A549 (cell line): ENCODE measurements at regions not wholly inside any gene's neighbourhood (a gene's known extent, or its start where the extent isn't known, plus 50 kb on each side); places are given as distances from the start of the nearest gene placed in this dataset.
A peak's percentile ranks its signal among the peaks of the same experiment; 100 is the strongest.

Source experiments
- ATAC-seq, 2 experiments: fragments of 200-7000 bp in 1 of 2; fragments of >200 bp in 1 of 2; cut with Nextera tagmentation in 1 of 2; cut with Tn5 transposase in 1 of 2; 3 replicates each; pipeline versions ENCODE4 v1.8.0 to v1.9.1; 2018 to 2020; ENCODE audit warnings: mild to moderate bottlenecking in 1 of 2, moderate library complexity in 1 of 2
- CTCF ChIA-PET: fragments of 300-600 bp; sonication (Branson Sonifier 250); formaldehyde crosslinking; extraction: SDS; loops from one replicate; lab custom pipeline; 2021; ENCODE audit warnings: antibody characterized with exemption, inconsistent platforms; lab: Yijun Ruan, JAX
- POLR2A ChIA-PET: fragments of 350-600 bp; formaldehyde crosslinking; extraction: SDS; loops from one replicate; lab custom pipeline; 2021; ENCODE audit warnings: antibody characterized with exemption, inconsistent platforms; lab: Yijun Ruan, JAX
- DNase-seq, 2 experiments: peaks; one replicate each; pipeline versions ENCODE4 v3.0.0 to v3.0.0-alpha.2; 2011 to 2016; ENCODE audit warnings: low read depth in 1 of 2, low spot score in 1 of 2
- FAIRE-seq: peaks from 2 replicates; lab custom pipeline; 2011; peaks lifted over from hg19 to GRCh38; lab: Jason Lieb, UNC
- H3K27ac ChIP-seq, 2 experiments: fragments of >200 bp; sonication (Bioruptor Twin); formaldehyde crosslinking; 3 replicates each; pipeline ENCODE4 v1.5.1; 2016 to 2017
- H3K4me1 ChIP-seq: fragments of >200 bp; sonication (Bioruptor Twin); formaldehyde crosslinking; 3 replicates; pipeline ENCODE4 v1.6.1; 2016
- H3K4me2 ChIP-seq: fragments of >200 bp; sonication (Bioruptor Twin); formaldehyde crosslinking; 3 replicates; pipeline ENCODE4 v1.6.1; 2016
- H3K4me3 ChIP-seq: fragments of >200 bp; sonication (Bioruptor Twin); formaldehyde crosslinking; 3 replicates; pipeline ENCODE4 v1.5.1; 2016
- H3K9me3 ChIP-seq: fragments of >200 bp; sonication (Bioruptor Twin); formaldehyde crosslinking; 3 replicates; pipeline ENCODE4 v1.6.1; 2016
- CBX2 ChIP-seq: fragments of 200-600 bp; sonication (generic); IDR thresholded peaks from 2 replicates; pipeline ENCODE4 v1.6.1; 2016; ENCODE audit warnings: low read depth, mild to moderate bottlenecking, borderline replicate concordance
- CEBPB ChIP-seq, 2 experiments: fragments of >200 bp in 1 of 2; sonication (Bioruptor Twin) in 1 of 2; formaldehyde crosslinking in 1 of 2; IDR thresholded peaks; 2 replicates each; pipeline ENCODE4 v1.6.1; 2012 to 2016
- CHD4 ChIP-seq: fragments of 200-600 bp; sonication (generic); IDR thresholded peaks from 2 replicates; pipeline ENCODE4 v1.6.1; 2016; ENCODE audit warnings: antibody characterized with exemption, mild to moderate bottlenecking, borderline replicate concordance
- EHF ChIP-seq: fragments of 250-450 bp; sonication (Bioruptor Pico); IDR thresholded peaks from 2 replicates; pipeline ENCODE4 v1.5.0; 2020; ENCODE audit warnings: mild to moderate bottlenecking
- EP300 ChIP-seq, 2 experiments: fragments of >200 bp; sonication (Bioruptor Twin); formaldehyde crosslinking; IDR thresholded peaks; 2 replicates in 1 of 2; 3 replicates in 1 of 2; pipeline ENCODE4 v1.6.1; 2016 to 2017
- FOSB ChIP-seq: fragments of 250-450 bp; sonication (Bioruptor Pico); IDR thresholded peaks from 2 replicates; pipeline ENCODE4 v1.5.0; 2020; ENCODE audit warnings: mild to moderate bottlenecking, moderate library complexity
- FOXS1 ChIP-seq: fragments of 250-450 bp; sonication (Bioruptor Pico); IDR thresholded peaks from 2 replicates; pipeline ENCODE4 v1.5.0; 2020; ENCODE audit warnings: mild to moderate bottlenecking, moderate library complexity
- HOXA7 ChIP-seq: fragments of 250-450 bp; sonication (Bioruptor Pico); IDR thresholded peaks from 2 replicates; pipeline ENCODE4 v1.5.0; 2020; ENCODE audit warnings: mild to moderate bottlenecking, moderate library complexity
- JUN ChIP-seq, 2 experiments: fragments of >200 bp; sonication (Bioruptor Twin); formaldehyde crosslinking; IDR thresholded peaks; 2 replicates in 1 of 2; 3 replicates in 1 of 2; pipeline ENCODE4 v1.6.1; 2016 to 2017
- JUNB ChIP-seq: fragments of >200 bp; sonication (Bioruptor Twin); formaldehyde crosslinking; IDR thresholded peaks from 2 replicates; pipeline ENCODE4 v1.6.1; 2016
- MAZ ChIP-seq: fragments of 150-350 bp; IDR thresholded peaks from 2 replicates; pipeline ENCODE4 v1.6.1; 2014; ENCODE audit warnings: antibody characterized with exemption, low read depth, low read length, borderline replicate concordance
- MYC ChIP-seq: IDR thresholded peaks from 2 replicates; pipeline ENCODE4 v1.6.1; 2012; ENCODE audit warnings: mild to moderate bottlenecking, inconsistent platforms, low read length, improper control_type of control experiment, borderline replicate concordance
- NR3C1 ChIP-seq: fragments of >200 bp; sonication (Bioruptor Twin); formaldehyde crosslinking; IDR thresholded peaks from 3 replicates; pipeline ENCODE4 v1.6.1; 2017
- POLR2A ChIP-seq: IDR thresholded peaks from 2 replicates; pipeline ENCODE4 v1.6.1; 2012; ENCODE audit warnings: mild to moderate bottlenecking, low read length
- RAD21 ChIP-seq, 2 experiments: fragments of >200 bp in 1 of 2; sonication (Bioruptor Twin) in 1 of 2; formaldehyde crosslinking in 1 of 2; IDR thresholded peaks in 1 of 2; conservative IDR thresholded peaks in 1 of 2; 2 replicates in 1 of 2; 3 replicates in 1 of 2; pipeline ENCODE4 v1.6.1; 2012 to 2018; ENCODE audit warnings: inconsistent platforms in 1 of 2
- RARB ChIP-seq: fragments of 250-450 bp; sonication (Bioruptor Pico); IDR thresholded peaks from 2 replicates; pipeline ENCODE4 v1.8.0; 2021; ENCODE audit warnings: mild to moderate bottlenecking, moderate library complexity
- RFX5 ChIP-seq: fragments of 450-650 bp; IDR thresholded peaks from 2 replicates; pipeline ENCODE4 v1.7.1; 2014; ENCODE audit warnings: antibody characterized with exemption, mild to moderate bottlenecking, moderate library complexity
- SREBF2 ChIP-seq: fragments of 450-650 bp; IDR thresholded peaks from 2 replicates; pipeline ENCODE4 v1.6.1; 2014; ENCODE audit warnings: mild to moderate bottlenecking, moderate library complexity
- WGBS: methylation state at CpG from one replicate; pipeline ENCODE4 v1.1.6; 2017; ENCODE audit errors: missing lambda C conversion rate; 5-methylcytosine and 5-hydroxymethylcytosine counted together
- TF ChIP-seq, protein P1 (sequence below): fragments of 250-450 bp; sonication (Bioruptor Pico); IDR thresholded peaks from 2 replicates; pipeline ENCODE4 v1.5.0; 2021; ENCODE audit warnings: mild to moderate bottlenecking, moderate library complexity, borderline replicate concordance
- TF ChIP-seq, protein P2 (sequence below): IDR thresholded peaks from 2 replicates; pipeline ENCODE4 v1.6.1; 2012; ENCODE audit warnings: low read depth, borderline replicate concordance
- TF ChIP-seq, protein P3 (sequence below): fragments of 150-350 bp; IDR thresholded peaks from 2 replicates; pipeline ENCODE4 v1.6.1; 2014; ENCODE audit warnings: low read depth, mild to moderate bottlenecking, low read length
- TF ChIP-seq, protein P4 (sequence below): fragments of >200 bp; sonication (Bioruptor Twin); formaldehyde crosslinking; IDR thresholded peaks from 3 replicates; pipeline ENCODE4 v1.6.1; 2016
- TF ChIP-seq, protein P5 (sequence below): fragments of 250-450 bp; sonication (Bioruptor Pico); IDR thresholded peaks from 2 replicates; pipeline ENCODE4 v1.5.0; 2020; ENCODE audit warnings: low read depth, mild to moderate bottlenecking, moderate library complexity

DNA sequence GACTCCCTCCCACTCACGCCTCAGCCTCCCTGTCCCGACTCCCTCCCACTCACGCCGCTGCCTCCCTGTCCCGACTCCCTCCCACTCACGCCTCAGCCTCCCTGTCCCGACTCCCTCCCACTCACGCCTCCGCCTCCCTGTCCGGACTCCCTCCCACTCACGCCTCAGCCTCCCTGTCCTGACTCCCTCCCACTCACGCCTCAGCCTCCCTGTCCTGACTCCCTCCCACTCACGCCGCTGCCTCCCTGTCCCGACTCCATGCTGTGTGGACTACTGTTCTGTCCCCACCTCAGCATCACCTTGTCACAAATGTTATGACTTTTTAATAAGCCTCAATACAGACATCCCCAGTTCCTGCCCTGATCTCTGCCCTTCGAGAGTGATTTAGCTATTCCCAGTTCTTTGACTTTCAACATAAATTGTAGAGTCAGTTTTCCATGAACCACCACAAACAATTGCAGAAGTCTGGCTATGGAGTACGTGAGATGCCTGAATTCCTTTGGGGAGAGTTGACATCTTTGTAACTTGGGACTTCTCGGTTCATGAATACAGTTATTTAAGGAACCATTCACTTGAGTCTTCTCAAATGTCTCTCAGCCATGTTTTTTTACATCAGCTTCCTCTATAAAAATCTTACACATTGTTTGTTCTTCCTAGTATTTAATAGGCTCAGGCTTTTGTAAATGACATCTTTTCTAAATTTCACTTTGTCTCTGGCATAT lies 71.9 kb downstream of the FOXL3 start (continued):
- TF ChIP-seq, protein P1, sequence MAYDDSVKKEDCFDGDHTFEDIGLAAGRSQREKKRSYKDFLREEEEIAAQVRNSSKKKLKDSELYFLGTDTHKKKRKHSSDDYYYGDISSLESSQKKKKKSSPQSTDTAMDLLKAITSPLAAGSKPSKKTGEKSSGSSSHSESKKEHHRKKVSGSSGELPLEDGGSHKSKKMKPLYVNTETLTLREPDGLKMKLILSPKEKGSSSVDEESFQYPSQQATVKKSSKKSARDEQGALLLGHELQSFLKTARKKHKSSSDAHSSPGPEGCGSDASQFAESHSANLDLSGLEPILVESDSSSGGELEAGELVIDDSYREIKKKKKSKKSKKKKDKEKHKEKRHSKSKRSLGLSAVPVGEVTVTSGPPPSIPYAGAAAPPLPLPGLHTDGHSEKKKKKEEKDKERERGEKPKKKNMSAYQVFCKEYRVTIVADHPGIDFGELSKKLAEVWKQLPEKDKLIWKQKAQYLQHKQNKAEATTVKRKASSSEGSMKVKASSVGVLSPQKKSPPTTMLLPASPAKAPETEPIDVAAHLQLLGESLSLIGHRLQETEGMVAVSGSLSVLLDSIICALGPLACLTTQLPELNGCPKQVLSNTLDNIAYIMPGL (CRISPR knock-in tag), result no peak
- TF ChIP-seq RFX5, result no peak
- no peak for TF ChIP-seq CBX2
- no peak for TF ChIP-seq FOXS1 (CRISPR knock-in tag)

DNA sequence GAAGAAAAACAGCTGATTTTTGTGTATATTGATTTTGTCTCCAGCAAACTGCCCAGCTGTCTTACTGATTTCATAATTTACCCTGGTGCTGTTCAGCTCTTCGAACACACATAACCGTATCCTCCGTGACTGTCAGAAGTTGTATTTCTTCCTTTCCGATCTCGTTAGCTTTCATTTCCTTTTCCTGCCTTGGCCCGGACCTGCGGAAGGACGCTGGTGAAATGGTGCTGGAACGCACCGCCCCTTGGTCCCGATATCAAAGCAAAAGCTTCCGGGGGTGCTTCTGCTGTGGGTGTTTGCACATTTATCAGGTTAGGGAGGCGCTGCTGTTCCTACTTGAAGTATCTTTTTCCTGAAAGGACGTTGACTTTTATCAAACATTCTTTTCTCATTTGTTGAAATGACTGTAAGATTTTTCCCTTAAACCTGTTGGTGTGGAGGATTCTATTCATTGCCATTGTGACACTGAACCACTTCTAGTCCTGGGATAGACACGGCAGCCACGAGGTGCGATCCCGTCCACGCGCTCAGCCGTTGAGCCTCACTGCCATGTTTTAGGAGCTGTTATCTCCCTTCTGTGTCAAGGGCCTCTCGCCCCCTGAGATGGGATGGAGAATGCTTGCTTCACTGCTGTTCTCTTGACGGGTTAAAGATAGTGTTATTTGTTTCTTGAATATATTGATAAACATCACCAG lies 72.6 kb downstream of the FOXL3 start:
- no peak for TF ChIP-seq RARB (CRISPR knock-in tag)
- TF ChIP-seq RAD21 (conservative IDR thresholded peaks at IDR 0.05 in 1 of 2, IDR thresholded peaks at IDR 0.05 in 1 of 2), result no peak
- TF ChIP-seq, protein P2, sequence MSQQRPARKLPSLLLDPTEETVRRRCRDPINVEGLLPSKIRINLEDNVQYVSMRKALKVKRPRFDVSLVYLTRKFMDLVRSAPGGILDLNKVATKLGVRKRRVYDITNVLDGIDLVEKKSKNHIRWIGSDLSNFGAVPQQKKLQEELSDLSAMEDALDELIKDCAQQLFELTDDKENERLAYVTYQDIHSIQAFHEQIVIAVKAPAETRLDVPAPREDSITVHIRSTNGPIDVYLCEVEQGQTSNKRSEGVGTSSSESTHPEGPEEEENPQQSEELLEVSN, result no peak
- no peak for TF ChIP-seq NR3C1
- no peak for TF ChIP-seq SREBF2
- ChIA-PET CTCF (interaction anchor here (0.6 to 1.7 kb wide), 3 partner anchors 12 to 413 kb away, joined by 3 to 5 read pairs (median 3); no protein-coding TSS in a partner anchor), POLR2A (no interaction called here)
- Histone ChIP-seq H3K27ac (no peak overlapping the region), H3K4me3 (no peak overlapping the region), H3K4me1 (no peaks in the 10 kb centered on the region), H3K9me3 (no peaks in the 10 kb centered on the region), H3K4me2 (peak overlapping the region; percentile 31; the same call in 1 of the 3 replicates)
- no peak for ATAC-seq
- 51% methylated on average over 23 of the region's 23 CpGs for WGBS
- FAIRE-seq, result no peak
- no peak for DNase-seq

DNA sequence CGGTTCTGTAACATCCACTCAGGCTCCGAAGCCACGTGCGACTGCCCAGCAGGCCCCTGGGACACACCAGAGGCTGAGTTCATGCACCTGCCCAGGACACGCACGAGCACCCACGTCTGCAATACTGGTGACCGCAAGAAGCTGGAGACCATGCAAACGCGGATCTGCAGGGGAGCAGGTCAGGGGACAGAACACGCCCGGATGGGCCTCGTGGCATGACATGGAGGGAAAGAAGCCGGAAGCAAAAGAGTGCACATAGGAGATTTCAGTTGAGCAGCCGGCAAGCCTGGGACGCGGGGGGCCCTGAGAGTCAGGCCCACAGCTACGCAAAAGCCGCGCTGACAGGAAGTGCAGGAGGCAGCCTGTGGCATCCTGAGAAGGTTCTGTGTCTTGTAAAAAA lies 73.7 kb downstream of the FOXL3 start:
- TF ChIP-seq, protein P3, sequence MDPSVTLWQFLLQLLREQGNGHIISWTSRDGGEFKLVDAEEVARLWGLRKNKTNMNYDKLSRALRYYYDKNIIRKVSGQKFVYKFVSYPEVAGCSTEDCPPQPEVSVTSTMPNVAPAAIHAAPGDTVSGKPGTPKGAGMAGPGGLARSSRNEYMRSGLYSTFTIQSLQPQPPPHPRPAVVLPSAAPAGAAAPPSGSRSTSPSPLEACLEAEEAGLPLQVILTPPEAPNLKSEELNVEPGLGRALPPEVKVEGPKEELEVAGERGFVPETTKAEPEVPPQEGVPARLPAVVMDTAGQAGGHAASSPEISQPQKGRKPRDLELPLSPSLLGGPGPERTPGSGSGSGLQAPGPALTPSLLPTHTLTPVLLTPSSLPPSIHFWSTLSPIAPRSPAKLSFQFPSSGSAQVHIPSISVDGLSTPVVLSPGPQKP, result no peak
- TF ChIP-seq POLR2A (no peak), CHD4 (no peak), JUN (IDR thresholded peaks at IDR 0.05) (no peak), EP300 (IDR thresholded peaks at IDR 0.05) (no peak), SREBF2 (no peak), RFX5 (no peak), CEBPB (IDR thresholded peaks at IDR 0.05) (no peak), MYC (no peak), EHF (CRISPR knock-in tag) (no peak), FOSB (no peak), MAZ (no peak), JUNB (no peak), CBX2 (no peak), HOXA7 (CRISPR knock-in tag) (no peak)
- TF ChIP-seq, protein P4, sequence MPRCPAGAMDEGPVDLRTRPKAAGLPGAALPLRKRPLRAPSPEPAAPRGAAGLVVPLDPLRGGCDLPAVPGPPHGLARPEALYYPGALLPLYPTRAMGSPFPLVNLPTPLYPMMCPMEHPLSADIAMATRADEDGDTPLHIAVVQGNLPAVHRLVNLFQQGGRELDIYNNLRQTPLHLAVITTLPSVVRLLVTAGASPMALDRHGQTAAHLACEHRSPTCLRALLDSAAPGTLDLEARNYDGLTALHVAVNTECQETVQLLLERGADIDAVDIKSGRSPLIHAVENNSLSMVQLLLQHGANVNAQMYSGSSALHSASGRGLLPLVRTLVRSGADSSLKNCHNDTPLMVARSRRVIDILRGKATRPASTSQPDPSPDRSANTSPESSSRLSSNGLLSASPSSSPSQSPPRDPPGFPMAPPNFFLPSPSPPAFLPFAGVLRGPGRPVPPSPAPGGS, result no peak
- TF ChIP-seq, protein P5, sequence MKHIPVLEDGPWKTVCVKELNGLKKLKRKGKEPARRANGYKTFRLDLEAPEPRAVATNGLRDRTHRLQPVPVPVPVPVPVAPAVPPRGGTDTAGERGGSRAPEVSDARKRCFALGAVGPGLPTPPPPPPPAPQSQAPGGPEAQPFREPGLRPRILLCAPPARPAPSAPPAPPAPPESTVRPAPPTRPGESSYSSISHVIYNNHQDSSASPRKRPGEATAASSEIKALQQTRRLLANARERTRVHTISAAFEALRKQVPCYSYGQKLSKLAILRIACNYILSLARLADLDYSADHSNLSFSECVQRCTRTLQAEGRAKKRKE (CRISPR knock-in tag), result no peak
- ATAC-seq, result no peak
- no peaks in the 10 kb centered on the region for H3K9me3 ChIP-seq
- POLR2A ChIA-PET, result interaction anchor here (0.7 kb wide), 1 partner anchor 160 kb away, joined by 4 read pairs; no protein-coding TSS in a partner anchor
- 83% methylated on average over 20 of the region's 20 CpGs for WGBS
- DNase-seq, result no peak
- no peaks in the 10 kb centered on the region for H3K4me1 ChIP-seq
- H3K27ac ChIP-seq, result no peak overlapping the region
- CTCF ChIA-PET, result interaction anchor here (0.7 to 1.7 kb wide), 2 partner anchors 11 to 224 kb away, joined by 3 to 5 read pairs; no protein-coding TSS in a partner anchor
- no peak overlapping the region for H3K4me3 ChIP-seq
- no peak for FAIRE-seq
- no peak overlapping the region for H3K4me2 ChIP-seq
